Hematopoietic multipotent progenitor cell treated with erythropoietin and hydrocortisone succinate and interleukin-3 and kit ligand, for 15 days (in vitro differentiated cells): ENCODE measurements at regions not wholly inside any gene's neighbourhood (a gene's known extent, or its start where the extent isn't known, plus 50 kb on each side); places are given as distances from the start of the nearest gene placed in this dataset.

Experiments used
- DNase-seq: peaks from one replicate; pipeline ENCODE4 v3.0.0-alpha.2; 2015; ENCODE audit warnings: low spot score

GRCh38 chr13:90738881-90739280 is 608.6 kb upstream of the MIR17HG start:
- no peak for DNase-seq

GRCh38 chr13:90740099-90740498 is 607.4 kb upstream of the MIR17HG start:
- DNase-seq, result no peak

GRCh38 chr13:90742381-90742780 is 605.1 kb upstream of the MIR17HG start:
- no peak for DNase-seq

GRCh38 chr13:90746230-90746629 is 601.3 kb upstream of the MIR17HG start:
- no peak for DNase-seq

GRCh38 chr13:90750021-90750420 is 597.5 kb upstream of the MIR17HG start:
- DNase-seq, result no peak

GRCh38 chr13:90751026-90751425 is 596.5 kb upstream of the MIR17HG start:
- no peak for DNase-seq

- DNase-seq, result no peak
These were observed 595.4 kb upstream of the MIR17HG start for GRCh38 chr13:90752070-90752469.

GRCh38 chr13:90757127-90757680 is 590.3 kb upstream of the MIR17HG start:
- no peak for DNase-seq

- no peak for DNase-seq
These were observed 586.8 kb upstream of the MIR17HG start for GRCh38 chr13:90760639-90761038.

- DNase-seq, result no peak
These were observed 583.9 kb upstream of the MIR17HG start for GRCh38 chr13:90763476-90764150.

GRCh38 chr13:90766386-90766902 is 581.0 kb upstream of the MIR17HG start:
- DNase-seq, result no peak

GRCh38 chr13:90768116-90768515 is 579.4 kb upstream of the MIR17HG start:
- DNase-seq, result no peak

- DNase-seq, result no peak
These were observed 578.1 kb upstream of the MIR17HG start for GRCh38 chr13:90769387-90769786.

GRCh38 chr13:90770334-90770733 is 577.2 kb upstream of the MIR17HG start:
- DNase-seq, result no peak

GRCh38 chr13:90773681-90774080 is 573.8 kb upstream of the MIR17HG start:
- no peak for DNase-seq

GRCh38 chr13:90776051-90776748 is 571.3 kb upstream of the MIR17HG start:
- no peak for DNase-seq

- no peak for DNase-seq
These were observed 564.2 kb upstream of the MIR17HG start for GRCh38 chr13:90783273-90783672.

- no peak for DNase-seq
These were observed 560.5 kb upstream of the MIR17HG start for GRCh38 chr13:90787007-90787406.

- DNase-seq, result no peak
These were observed 555.2 kb upstream of the MIR17HG start for GRCh38 chr13:90792335-90792734.

- no peak for DNase-seq
These were observed 554.1 kb upstream of the MIR17HG start for GRCh38 chr13:90793261-90793820.

GRCh38 chr13:90796474-90796873 is 551.0 kb upstream of the MIR17HG start:
- no peak for DNase-seq

GRCh38 chr13:90797335-90797734 is 550.2 kb upstream of the MIR17HG start:
- DNase-seq, result no peak

- DNase-seq, result no peak
These were observed 549.1 kb upstream of the MIR17HG start for GRCh38 chr13:90798381-90798780.
